ENCODE measurements at regions not wholly inside any gene's neighbourhood (a gene's known extent, or its start where the extent isn't known, plus 50 kb on each side); places are given as distances from the start of the nearest gene placed in this dataset.

- Histone ChIP-seq H3K4me1 (no peaks in the 10 kb centered on the region), H3K27me3 (no peaks in the 10 kb centered on the region), H3K9me3 (peaks cover 0 to 10% (median 0%) of the 10 kb centered on the region in 4 donors), H3K36me3 (no peaks in the 10 kb centered on the region), H3K4me3 (no peak overlapping the region), H3K27ac (no peak overlapping the region)
- no peak for DNase-seq
- TF ChIP-seq POLR2A (IDR thresholded peaks at IDR 0.05) (no peak), CTCF (IDR thresholded peaks at IDR 0.05) (no peak)
Observed at GRCh38 chr17:45730192-45730591, 53.9 kb upstream of the CRHR1 start.

DNA sequence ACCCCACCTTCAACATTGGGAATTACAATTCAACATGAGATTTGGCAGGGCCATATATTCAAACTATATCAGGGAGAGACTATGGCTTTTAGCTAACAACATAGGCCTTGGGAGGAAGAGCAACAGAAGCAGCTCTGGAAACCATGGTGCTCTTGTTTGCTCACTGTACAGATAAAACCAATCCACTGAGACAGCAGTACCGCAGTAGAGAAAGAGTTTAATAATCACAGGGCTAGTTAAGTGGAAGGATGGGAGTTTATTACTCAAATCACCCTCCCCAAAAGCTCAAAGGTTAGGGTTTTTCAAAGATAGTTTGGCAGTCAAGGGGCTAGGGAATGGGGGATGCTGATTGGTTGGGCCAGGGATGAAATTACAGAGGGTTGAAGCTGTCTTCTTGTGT, 52.7 kb upstream of the CRHR1 start:
- no peak for DNase-seq
- Histone ChIP-seq H3K27ac (no peak overlapping the region), H3K9me3 (peaks cover 0 to 10% (median 0%) of the 10 kb centered on the region in 4 donors), H3K4me3 (no peak overlapping the region), H3K4me1 (no peaks in the 10 kb centered on the region), H3K36me3 (no peaks in the 10 kb centered on the region), H3K27me3 (no peaks in the 10 kb centered on the region)
- TF ChIP-seq POLR2A (IDR thresholded peaks at IDR 0.05) (no peak), CTCF (IDR thresholded peaks at IDR 0.05) (no peak)

- DNase-seq: no peak
- Histone ChIP-seq H3K27ac (no peak overlapping the region), H3K36me3 (no peaks in the 10 kb centered on the region), H3K4me3 (no peak overlapping the region), H3K4me1 (no peaks in the 10 kb centered on the region), H3K27me3 (no peaks in the 10 kb centered on the region), H3K9me3 (peaks cover 0 to 10% (median 0%) of the 10 kb centered on the region in 4 donors)
- TF ChIP-seq CTCF (IDR thresholded peaks at IDR 0.05): no peak
- no peak for TF ChIP-seq POLR2A (IDR thresholded peaks at IDR 0.05)
Observed at GRCh38 chr17:45732926-45733505, 51.1 kb upstream of the CRHR1 start.

DNA sequence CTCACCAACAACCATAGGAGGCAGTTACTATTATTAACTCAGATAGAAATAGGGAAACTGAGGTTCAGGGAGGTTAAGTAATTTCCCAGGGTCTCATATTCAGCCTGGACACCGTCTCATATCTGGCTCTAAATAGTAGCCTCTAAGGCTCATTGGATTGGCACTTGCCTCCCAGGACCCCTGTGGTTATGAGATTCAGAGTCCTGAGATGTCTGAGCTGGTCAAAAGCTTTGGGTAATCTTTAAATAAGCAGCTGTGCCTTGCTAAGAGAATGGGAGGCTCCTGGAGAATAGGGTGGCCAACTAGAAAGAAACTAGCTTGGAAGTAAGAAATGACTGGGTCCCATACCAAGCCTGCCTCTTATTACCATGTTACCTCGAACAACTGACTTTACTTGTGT, 50.3 kb upstream of the CRHR1 start:
- H3K27ac ChIP-seq: no peak overlapping the region
- H3K4me1 ChIP-seq: no peaks in the 10 kb centered on the region
- peaks cover 0 to 10% (median 0%) of the 10 kb centered on the region in 4 donors for H3K9me3 ChIP-seq
- H3K4me3 ChIP-seq: no peak overlapping the region
- TF ChIP-seq CTCF (IDR thresholded peaks at IDR 0.05) (no peak), POLR2A (IDR thresholded peaks at IDR 0.05) (no peak)
- DNase-seq: no peak
- no peaks in the 10 kb centered on the region for H3K27me3 ChIP-seq
- H3K36me3 ChIP-seq: no peaks in the 10 kb centered on the region
